ENCODE measurements at regions not wholly inside any gene's neighbourhood (a gene's known extent, or its start where the extent isn't known, plus 50 kb on each side); places are given as distances from the start of the nearest gene placed in this dataset.

DNA sequence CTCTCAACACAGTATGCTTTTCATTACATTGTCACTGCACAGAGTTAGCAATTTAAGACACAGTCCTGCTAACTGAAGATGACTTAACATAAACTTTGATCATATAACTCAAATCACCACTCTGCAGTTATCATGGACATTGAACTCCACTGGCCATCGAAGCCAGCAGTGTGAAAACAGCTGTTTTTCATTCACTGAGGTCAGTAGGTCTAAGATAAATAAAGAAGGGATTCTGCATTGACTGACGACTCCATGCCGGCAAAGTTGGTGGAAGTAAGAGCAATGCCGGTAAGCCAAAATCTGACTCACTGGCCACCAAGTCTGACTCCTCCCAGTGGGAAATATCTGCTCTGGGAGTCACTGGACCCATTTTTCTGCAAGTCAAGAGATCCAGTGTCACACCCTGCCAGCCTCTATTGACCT, 449.9 kb upstream of the ANKRD30A start:
- H3K27me3 ChIP-seq (ENCODE audit: control insufficient read depth, insufficient read depth, low read length), result no peaks in the 10 kb centered on the region

GRCh38 chr10:36671607-36672006, 453.8 kb upstream of the ANKRD30A start:
- no peak overlapping the region for H3K4me3 ChIP-seq (ENCODE audit: low read length)
- no peaks in the 10 kb centered on the region for H3K36me3 ChIP-seq (ENCODE audit: control insufficient read depth, insufficient read depth, low read length)
- no peak overlapping the region for H3K9ac ChIP-seq (ENCODE audit: low read length)
- no peaks in the 10 kb centered on the region for H3K27me3 ChIP-seq (ENCODE audit: control insufficient read depth, insufficient read depth, low read length)
- no peak overlapping the region for H3K27ac ChIP-seq (ENCODE audit: low read depth, low read length)
- H3K4me1 ChIP-seq (ENCODE audit: control insufficient read depth, insufficient read depth, low read length), result no peaks in the 10 kb centered on the region

More for the DNA sequence above, 449.9 kb upstream of the ANKRD30A start:
- H3K4me1 ChIP-seq (ENCODE audit: control insufficient read depth, insufficient read depth, low read length), result no peaks in the 10 kb centered on the region
- H3K4me3 ChIP-seq (ENCODE audit: low read length), result no peak overlapping the region
- no peak overlapping the region for H3K27ac ChIP-seq (ENCODE audit: low read depth, low read length)
- no peak overlapping the region for H3K9ac ChIP-seq (ENCODE audit: low read length)
- H3K36me3 ChIP-seq (ENCODE audit: control insufficient read depth, insufficient read depth, low read length), result no peaks in the 10 kb centered on the region

DNA sequence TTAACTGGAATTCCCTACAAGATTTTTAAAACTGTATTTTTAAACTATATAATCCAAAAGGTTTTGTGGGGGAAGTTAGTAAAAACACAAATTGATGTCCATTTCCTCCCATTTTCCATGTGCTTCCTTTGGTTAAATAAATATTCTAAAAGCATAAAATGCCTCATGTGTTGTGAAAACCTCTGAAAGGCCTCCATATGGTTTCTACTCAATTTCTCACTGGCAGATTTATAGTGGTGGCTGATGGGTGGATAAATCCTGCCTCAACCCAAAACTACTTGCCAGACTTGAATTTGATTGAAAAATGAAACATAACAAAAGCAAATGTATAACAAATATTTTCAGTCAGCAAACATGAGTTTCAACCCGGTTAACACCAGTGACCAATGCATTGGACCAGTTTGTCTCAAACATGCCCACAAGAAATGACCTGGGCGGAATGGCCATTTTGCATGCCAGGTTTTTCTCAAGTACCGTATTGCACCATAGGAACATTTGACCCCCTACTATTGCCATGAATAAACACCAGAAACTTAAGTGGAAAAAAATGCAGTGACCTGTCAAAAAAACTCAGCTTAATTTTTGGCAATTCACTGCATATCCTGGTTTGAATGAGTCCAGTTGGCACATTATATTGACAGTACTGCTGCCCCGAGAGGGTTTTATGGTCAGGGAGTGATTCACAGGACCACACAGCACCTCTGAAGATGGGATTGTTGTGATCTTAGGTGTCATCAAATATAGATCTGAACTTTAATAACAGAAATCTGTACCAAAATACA, 454.6 kb upstream of the ANKRD30A start:
- Histone ChIP-seq H3K36me3 (ENCODE audit: control insufficient read depth, insufficient read depth, low read length) (no peaks in the 10 kb centered on the region), H3K4me3 (ENCODE audit: low read length) (no peak overlapping the region)

GRCh38 chr10:36669615-36670352, 455.6 kb upstream of the ANKRD30A start:
- Histone ChIP-seq H3K36me3 (ENCODE audit: control insufficient read depth, insufficient read depth, low read length) (no peaks in the 10 kb centered on the region), H3K9ac (ENCODE audit: low read length) (no peak overlapping the region), H3K27me3 (ENCODE audit: control insufficient read depth, insufficient read depth, low read length) (no peaks in the 10 kb centered on the region), H3K27ac (ENCODE audit: low read depth, low read length) (no peak overlapping the region), H3K4me1 (ENCODE audit: control insufficient read depth, insufficient read depth, low read length) (no peaks in the 10 kb centered on the region), H3K4me3 (ENCODE audit: low read length) (no peak overlapping the region)

More for the DNA sequence above, 454.6 kb upstream of the ANKRD30A start:
- no peak overlapping the region for H3K9ac ChIP-seq (ENCODE audit: low read length)
- H3K4me1 ChIP-seq (ENCODE audit: control insufficient read depth, insufficient read depth, low read length), result no peaks in the 10 kb centered on the region
- no peak overlapping the region for H3K27ac ChIP-seq (ENCODE audit: low read depth, low read length)
- H3K27me3 ChIP-seq (ENCODE audit: control insufficient read depth, insufficient read depth, low read length), result no peaks in the 10 kb centered on the region

GRCh38 chr10:36666451-36666850, 458.9 kb upstream of the ANKRD30A start:
- Histone ChIP-seq H3K36me3 (ENCODE audit: control insufficient read depth, insufficient read depth, low read length) (no peaks in the 10 kb centered on the region), H3K27me3 (ENCODE audit: control insufficient read depth, insufficient read depth, low read length) (no peaks in the 10 kb centered on the region), H3K9ac (ENCODE audit: low read length) (no peak overlapping the region), H3K4me3 (ENCODE audit: low read length) (no peak overlapping the region), H3K27ac (ENCODE audit: low read depth, low read length) (no peak overlapping the region), H3K4me1 (ENCODE audit: control insufficient read depth, insufficient read depth, low read length) (no peaks in the 10 kb centered on the region)

- no peaks in the 10 kb centered on the region for H3K4me1 ChIP-seq (ENCODE audit: control insufficient read depth, insufficient read depth, low read length)
- no peak overlapping the region for H3K9ac ChIP-seq (ENCODE audit: low read length)
- H3K27me3 ChIP-seq (ENCODE audit: control insufficient read depth, insufficient read depth, low read length), result no peaks in the 10 kb centered on the region
- no peak overlapping the region for H3K27ac ChIP-seq (ENCODE audit: low read depth, low read length)
- no peak overlapping the region for H3K4me3 ChIP-seq (ENCODE audit: low read length)
- no peaks in the 10 kb centered on the region for H3K36me3 ChIP-seq (ENCODE audit: control insufficient read depth, insufficient read depth, low read length)
Measured at GRCh38 chr10:36662571-36662970, 462.8 kb upstream of the ANKRD30A start.

- H3K36me3 ChIP-seq (ENCODE audit: control insufficient read depth, insufficient read depth, low read length), result no peaks in the 10 kb centered on the region
Measured at GRCh38 chr10:36650274-36650673, 475.1 kb upstream of the ANKRD30A start.

DNA sequence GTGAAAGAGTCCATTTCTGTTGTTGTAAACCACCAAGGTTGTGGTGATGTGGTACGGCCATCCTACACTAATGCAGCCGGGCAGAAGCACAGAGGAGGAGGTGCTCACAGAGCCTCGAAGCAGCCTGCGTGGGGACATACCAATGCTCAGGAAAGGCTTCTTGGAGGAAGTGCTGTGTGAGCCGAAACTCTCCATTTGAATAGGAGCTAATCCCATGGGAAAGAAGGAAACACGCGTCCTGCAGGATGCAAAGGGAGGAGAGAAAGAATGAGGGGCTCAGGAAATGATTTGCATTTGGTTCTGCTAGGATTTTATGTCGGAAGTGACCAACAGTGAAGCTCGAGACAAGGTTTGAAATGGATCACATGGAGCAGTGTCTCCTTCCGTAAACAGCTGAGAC, 477.9 kb upstream of the ANKRD30A start:
- no peak overlapping the region for H3K4me3 ChIP-seq (ENCODE audit: low read length)

More at GRCh38 chr10:36650274-36650673, 475.1 kb upstream of the ANKRD30A start:
- Histone ChIP-seq H3K4me3 (ENCODE audit: low read length) (no peak overlapping the region), H3K4me1 (ENCODE audit: control insufficient read depth, insufficient read depth, low read length) (no peaks in the 10 kb centered on the region), H3K27ac (ENCODE audit: low read depth, low read length) (no peak overlapping the region), H3K9ac (ENCODE audit: low read length) (no peak overlapping the region), H3K27me3 (ENCODE audit: control insufficient read depth, insufficient read depth, low read length) (no peaks in the 10 kb centered on the region)

GRCh38 chr10:36640626-36641025, 484.8 kb upstream of the ANKRD30A start:
- Histone ChIP-seq H3K27me3 (ENCODE audit: control insufficient read depth, insufficient read depth, low read length) (no peaks in the 10 kb centered on the region), H3K9ac (ENCODE audit: low read length) (no peak overlapping the region), H3K4me3 (ENCODE audit: low read length) (no peak overlapping the region), H3K4me1 (ENCODE audit: control insufficient read depth, insufficient read depth, low read length) (no peaks in the 10 kb centered on the region), H3K27ac (ENCODE audit: low read depth, low read length) (no peak overlapping the region), H3K36me3 (ENCODE audit: control insufficient read depth, insufficient read depth, low read length) (no peaks in the 10 kb centered on the region)

More for the DNA sequence above, 477.9 kb upstream of the ANKRD30A start:
- no peak overlapping the region for H3K9ac ChIP-seq (ENCODE audit: low read length)
- no peaks in the 10 kb centered on the region for H3K36me3 ChIP-seq (ENCODE audit: control insufficient read depth, insufficient read depth, low read length)
- H3K27me3 ChIP-seq (ENCODE audit: control insufficient read depth, insufficient read depth, low read length), result no peaks in the 10 kb centered on the region
- no peaks in the 10 kb centered on the region for H3K4me1 ChIP-seq (ENCODE audit: control insufficient read depth, insufficient read depth, low read length)
- no peak overlapping the region for H3K27ac ChIP-seq (ENCODE audit: low read depth, low read length)

- Histone ChIP-seq H3K4me1 (ENCODE audit: control insufficient read depth, insufficient read depth, low read length) (no peaks in the 10 kb centered on the region), H3K27ac (ENCODE audit: low read depth, low read length) (no peak overlapping the region), H3K9ac (ENCODE audit: low read length) (no peak overlapping the region), H3K27me3 (ENCODE audit: control insufficient read depth, insufficient read depth, low read length) (no peaks in the 10 kb centered on the region), H3K36me3 (ENCODE audit: control insufficient read depth, insufficient read depth, low read length) (no peaks in the 10 kb centered on the region), H3K4me3 (ENCODE audit: low read length) (no peak overlapping the region)
Measured at GRCh38 chr10:36638462-36639155, 486.8 kb upstream of the ANKRD30A start.

DNA sequence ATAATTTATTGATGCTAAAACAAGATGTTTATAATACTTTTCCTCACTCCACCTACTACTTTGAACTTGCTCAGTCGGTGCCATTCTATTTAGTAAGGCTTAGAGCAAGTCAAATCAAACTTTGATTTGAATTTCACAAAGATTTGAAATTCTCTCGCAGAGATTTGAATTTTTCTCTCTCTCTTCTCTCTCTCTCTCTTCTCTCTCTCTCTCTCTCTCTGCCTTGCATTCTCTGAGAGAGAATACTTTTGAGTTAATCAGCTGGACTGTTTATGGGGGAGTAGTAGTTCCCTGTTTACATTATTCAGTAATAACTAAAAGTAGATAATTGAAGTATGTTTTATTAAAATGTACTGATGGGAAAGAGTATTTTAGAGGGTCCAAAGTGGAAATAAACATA, 488.5 kb upstream of the ANKRD30A start:
- Histone ChIP-seq H3K27ac (ENCODE audit: low read depth, low read length) (no peak overlapping the region), H3K36me3 (ENCODE audit: control insufficient read depth, insufficient read depth, low read length) (no peaks in the 10 kb centered on the region), H3K4me3 (ENCODE audit: low read length) (no peak overlapping the region), H3K4me1 (ENCODE audit: control insufficient read depth, insufficient read depth, low read length) (no peaks in the 10 kb centered on the region), H3K27me3 (ENCODE audit: control insufficient read depth, insufficient read depth, low read length) (no peaks in the 10 kb centered on the region), H3K9ac (ENCODE audit: low read length) (no peak overlapping the region)

DNA sequence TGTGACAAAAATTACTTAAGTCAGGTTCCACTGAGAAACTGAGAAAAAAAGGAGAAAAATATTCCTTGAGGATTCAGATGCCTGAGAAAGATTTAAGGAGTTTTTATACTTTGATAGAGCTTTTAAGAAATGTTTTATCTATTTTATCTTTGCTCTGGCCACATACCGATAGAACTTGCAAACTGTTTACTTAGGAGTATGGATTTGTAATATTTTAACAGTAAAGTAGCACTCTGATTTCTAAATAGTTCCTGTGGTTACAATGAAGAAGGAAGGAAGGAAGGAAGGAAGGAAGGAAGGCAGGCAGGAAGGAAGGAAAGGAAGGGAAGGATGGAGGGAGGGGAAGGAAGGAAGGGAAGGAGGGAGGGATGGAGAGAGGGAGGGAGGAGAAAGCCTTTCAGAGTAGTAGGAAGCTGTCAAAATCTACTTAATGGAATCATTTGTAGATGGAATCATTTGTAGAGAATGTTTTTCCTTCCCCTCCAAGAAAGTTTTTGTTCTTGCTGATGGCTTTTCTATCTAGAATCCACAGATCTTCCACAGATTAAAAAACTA, 489.0 kb upstream of the ANKRD30A start:
- no peak overlapping the region for H3K9ac ChIP-seq (ENCODE audit: low read length)
- no peaks in the 10 kb centered on the region for H3K27me3 ChIP-seq (ENCODE audit: control insufficient read depth, insufficient read depth, low read length)

More for the DNA sequence above, 489.0 kb upstream of the ANKRD30A start:
- H3K27ac ChIP-seq (ENCODE audit: low read depth, low read length), result no peak overlapping the region
- no peaks in the 10 kb centered on the region for H3K4me1 ChIP-seq (ENCODE audit: control insufficient read depth, insufficient read depth, low read length)
- no peaks in the 10 kb centered on the region for H3K36me3 ChIP-seq (ENCODE audit: control insufficient read depth, insufficient read depth, low read length)
- no peak overlapping the region for H3K4me3 ChIP-seq (ENCODE audit: low read length)

Data from rectal smooth muscle tissue (tissue), 1 donor.